ENCODE measurements at regions not wholly inside any gene's neighbourhood (a gene's known extent, or its start where the extent isn't known, plus 50 kb on each side); places are given as distances from the start of the nearest gene placed in this dataset.

DNA sequence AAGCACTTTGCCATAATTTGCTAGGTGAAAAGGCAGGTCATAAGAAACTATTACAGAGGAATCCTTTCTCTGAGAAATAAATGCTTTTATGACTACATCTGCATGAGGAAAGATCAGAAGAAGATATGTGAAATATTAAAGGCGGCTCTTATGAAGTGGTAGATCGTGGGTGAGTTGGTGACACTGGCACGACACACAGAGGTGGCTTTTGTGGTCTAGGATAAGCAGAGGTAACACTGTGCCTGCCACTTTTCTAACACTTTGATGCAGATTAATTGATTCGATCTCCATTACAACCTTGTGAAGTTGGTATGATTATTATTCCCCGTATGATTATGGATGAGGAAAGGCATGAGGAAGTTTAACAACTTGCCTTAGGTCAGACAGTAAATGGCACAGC lies 60.0 kb upstream of the ELK3 start:
- TF ChIP-seq, protein P1, sequence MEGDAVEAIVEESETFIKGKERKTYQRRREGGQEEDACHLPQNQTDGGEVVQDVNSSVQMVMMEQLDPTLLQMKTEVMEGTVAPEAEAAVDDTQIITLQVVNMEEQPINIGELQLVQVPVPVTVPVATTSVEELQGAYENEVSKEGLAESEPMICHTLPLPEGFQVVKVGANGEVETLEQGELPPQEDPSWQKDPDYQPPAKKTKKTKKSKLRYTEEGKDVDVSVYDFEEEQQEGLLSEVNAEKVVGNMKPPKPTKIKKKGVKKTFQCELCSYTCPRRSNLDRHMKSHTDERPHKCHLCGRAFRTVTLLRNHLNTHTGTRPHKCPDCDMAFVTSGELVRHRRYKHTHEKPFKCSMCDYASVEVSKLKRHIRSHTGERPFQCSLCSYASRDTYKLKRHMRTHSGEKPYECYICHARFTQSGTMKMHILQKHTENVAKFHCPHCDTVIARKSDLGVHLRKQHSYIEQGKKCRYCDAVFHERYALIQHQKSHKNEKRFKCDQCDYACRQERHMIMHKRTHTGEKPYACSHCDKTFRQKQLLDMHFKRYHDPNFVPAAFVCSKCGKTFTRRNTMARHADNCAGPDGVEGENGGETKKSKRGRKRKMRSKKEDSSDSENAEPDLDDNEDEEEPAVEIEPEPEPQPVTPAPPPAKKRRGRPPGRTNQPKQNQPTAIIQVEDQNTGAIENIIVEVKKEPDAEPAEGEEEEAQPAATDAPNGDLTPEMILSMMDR (IDR thresholded peaks at IDR 0.05; ENCODE audit: borderline replicate concordance, insufficient read depth, low read depth, low read length) = no peak
- H3K4me3 ChIP-seq (ENCODE audit: low read depth, low read length) = no peak overlapping the region

GRCh38 chr12:96136161-96136560 lies 58.0 kb upstream of the ELK3 start:
- TF ChIP-seq, protein P1 (IDR thresholded peaks at IDR 0.05; ENCODE audit: borderline replicate concordance, insufficient read depth, low read depth, low read length) = no peak
- no peak overlapping the region for H3K4me3 ChIP-seq (ENCODE audit: low read depth, low read length)

DNA sequence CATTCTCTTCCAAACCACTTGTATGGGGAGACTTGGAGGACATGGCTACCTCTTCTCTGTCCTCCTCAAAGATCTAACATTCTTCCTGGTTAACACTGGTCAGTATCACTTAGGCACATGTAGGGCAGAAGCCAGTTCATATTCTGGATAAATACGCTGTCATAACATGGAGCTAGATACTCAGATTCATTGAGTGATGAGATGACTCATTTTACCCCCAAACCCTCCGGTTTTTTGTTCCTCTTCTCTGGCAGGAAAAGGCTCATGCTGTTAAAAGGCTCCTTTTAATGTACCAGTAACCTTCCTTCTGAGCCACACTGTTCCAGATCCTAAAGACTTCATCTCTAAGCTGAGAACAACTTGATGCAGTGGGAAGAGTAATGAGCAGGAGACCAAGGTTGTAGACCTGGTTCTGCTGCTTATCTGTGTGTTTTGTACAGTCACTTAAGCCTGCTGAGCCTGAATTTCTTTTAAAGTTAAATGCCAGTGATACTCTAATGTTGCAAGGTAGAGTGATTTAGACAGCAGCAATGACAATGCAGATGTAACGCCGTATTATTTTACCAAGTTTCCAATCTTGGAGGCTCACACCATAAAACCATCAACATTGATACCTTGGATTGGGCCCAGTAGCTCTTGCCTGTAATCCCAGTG lies 57.3 kb upstream of the ELK3 start:
- TF ChIP-seq, protein P1 (IDR thresholded peaks at IDR 0.05; ENCODE audit: borderline replicate concordance, insufficient read depth, low read depth, low read length) = no peak
- no peak overlapping the region for H3K4me3 ChIP-seq (ENCODE audit: low read depth, low read length)

GRCh38 chr12:96140174-96140573 lies 54.0 kb upstream of the ELK3 start:
- TF ChIP-seq, protein P1 (IDR thresholded peaks at IDR 0.05; ENCODE audit: borderline replicate concordance, insufficient read depth, low read depth, low read length) = no peak

DNA sequence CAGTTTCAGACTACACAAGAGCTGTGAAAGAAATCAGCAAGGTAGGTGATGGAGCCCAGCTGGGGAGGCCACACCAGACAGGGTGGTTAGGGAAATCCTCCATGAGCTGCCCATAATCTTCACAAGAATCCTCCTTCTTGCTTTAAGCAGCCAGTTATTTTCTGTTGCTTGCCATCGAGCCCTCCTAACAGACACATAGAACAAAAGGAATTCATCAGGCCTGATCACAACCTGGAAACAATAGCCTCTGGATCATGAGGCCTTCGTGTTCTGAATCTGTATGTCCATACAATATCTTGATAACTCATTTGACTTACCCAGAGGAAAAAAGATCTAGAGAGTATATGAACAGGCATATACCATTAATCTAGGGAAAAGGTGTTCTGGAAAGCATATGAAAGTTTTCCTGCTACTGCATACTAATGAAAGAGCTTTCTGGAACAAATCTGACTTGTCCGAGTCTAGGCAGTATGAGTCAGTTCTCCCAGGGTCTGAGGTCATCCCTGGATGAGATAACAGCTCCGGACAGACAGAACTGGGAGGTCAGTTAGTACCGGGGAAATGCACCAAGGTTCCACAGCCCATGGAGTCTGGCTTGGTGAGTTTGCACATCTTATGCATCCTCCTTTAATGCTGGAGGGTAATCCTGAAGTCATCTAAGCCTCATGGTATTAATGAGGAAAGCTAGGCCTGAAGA lies 52.8 kb upstream of the ELK3 start:
- no peak overlapping the region for H3K4me3 ChIP-seq (ENCODE audit: low read depth, low read length)
- TF ChIP-seq, protein P1 (IDR thresholded peaks at IDR 0.05; ENCODE audit: borderline replicate concordance, insufficient read depth, low read depth, low read length) = no peak

More at GRCh38 chr12:96140174-96140573, 54.0 kb upstream of the ELK3 start:
- H3K4me3 ChIP-seq (ENCODE audit: low read depth, low read length) = no peak overlapping the region

DNA sequence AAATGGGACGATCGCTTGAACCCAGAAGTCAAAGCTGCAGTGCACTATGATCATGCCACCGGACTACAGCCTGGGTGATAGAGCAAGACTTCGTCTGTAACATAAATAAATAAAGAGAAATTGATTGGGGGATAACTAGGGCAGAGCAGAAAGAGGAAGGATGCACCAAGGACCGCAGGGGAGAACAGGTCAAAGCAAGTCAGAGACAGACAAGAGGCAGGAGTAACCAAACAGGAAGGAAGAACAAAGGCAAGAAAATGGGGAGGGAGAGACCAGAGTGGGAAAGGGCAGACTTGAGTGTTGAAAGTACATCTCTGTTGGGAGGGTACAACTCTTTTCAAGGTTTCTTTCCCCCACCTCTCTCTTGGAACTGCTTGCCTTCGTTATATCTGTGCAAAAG lies 50.8 kb upstream of the ELK3 start:
- TF ChIP-seq, protein P1 (IDR thresholded peaks at IDR 0.05; ENCODE audit: borderline replicate concordance, insufficient read depth, low read depth, low read length) = no peak
- no peak overlapping the region for H3K4me3 ChIP-seq (ENCODE audit: low read depth, low read length)

All from GM12875 (cell line).